M059J (cell line): ENCODE measurements at regions not wholly inside any gene's neighbourhood (a gene's known extent, or its start where the extent isn't known, plus 50 kb on each side); places are given as distances from the start of the nearest gene placed in this dataset.

Experiments
- DNase-seq: peaks from one replicate; pipeline ENCODE4 v3.0.0-alpha.2; 2012; ENCODE audit warnings: low read depth

DNA sequence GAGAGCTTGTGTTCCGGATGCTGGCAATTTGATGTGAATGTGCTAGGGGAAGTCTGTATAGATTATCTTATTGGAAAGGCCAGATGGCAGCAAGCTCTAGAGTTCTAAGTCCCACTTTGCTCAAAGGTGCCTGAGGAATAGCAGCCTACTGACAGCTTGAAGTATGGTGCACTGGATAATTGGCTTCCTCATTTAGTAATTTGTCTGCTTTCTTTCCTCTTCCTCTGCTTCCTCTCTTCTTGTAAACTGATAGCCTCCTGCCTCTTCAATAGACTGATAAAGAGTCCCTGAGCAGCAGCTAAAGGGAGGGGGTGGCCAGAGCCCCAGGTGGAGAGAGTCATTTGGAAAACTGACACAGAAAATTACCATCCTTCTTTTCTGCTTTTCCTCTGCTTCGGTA, 177.3 kb downstream of the FGF1 start:
- DNase-seq = no peak

DNA sequence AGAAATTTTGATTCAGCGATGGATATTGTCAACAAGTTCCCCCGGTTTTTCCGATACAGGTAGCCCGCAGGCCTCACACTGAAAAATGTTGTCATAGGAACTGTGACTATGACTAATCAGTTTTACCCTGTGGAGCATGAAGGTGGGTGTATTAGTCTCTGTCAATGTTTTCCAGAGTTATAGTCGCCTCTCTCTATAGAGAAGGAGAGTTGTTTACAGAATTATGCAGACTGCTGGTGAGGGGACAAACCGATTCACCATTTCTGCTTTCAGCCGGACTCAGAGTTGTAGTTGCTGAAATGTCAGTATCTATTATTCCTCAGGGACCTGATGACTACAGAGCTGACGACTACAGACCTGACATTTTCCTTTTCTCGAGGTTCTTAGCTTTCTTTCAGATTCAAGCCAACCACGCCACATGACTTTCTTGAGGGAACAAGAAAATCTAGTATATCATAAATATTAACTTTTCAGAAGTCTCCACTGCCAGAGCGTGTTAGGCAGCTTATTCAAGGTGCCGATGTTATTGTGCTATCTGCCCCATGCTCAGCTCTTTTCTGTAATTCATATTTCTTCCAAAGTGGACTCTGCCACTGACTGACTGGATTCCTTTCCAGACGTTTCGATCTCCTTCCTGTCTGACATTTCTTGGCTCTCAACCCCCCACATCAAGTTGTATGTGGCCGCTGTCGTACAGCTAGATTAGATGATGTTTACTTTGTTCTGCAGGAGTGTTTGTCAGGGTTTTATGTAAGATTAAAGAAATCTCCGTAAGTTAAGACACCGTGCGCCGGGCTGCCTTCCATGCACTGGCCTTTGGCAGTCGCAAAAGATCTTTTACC, 178.1 kb downstream of the FGF1 start:
- no peak for DNase-seq

DNA sequence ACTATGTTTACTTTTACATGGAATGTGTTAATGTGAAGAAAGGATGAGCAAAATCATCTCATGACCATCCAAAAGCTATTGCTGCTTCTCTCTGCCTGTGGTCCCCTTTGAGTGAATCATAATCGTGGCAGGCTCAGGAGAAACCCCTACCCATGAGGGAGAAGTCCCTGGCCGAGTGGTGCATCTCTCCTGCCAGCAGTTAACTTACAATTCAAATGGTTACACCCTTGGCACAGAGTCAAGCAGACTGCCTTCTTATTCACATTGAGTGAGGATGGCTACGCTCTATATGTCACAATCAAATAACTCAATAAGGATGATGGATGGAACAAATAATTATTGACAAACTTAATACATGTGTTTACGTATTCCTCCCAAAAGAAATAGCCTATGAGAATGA, 179.1 kb downstream of the FGF1 start:
- no peak for DNase-seq

DNA sequence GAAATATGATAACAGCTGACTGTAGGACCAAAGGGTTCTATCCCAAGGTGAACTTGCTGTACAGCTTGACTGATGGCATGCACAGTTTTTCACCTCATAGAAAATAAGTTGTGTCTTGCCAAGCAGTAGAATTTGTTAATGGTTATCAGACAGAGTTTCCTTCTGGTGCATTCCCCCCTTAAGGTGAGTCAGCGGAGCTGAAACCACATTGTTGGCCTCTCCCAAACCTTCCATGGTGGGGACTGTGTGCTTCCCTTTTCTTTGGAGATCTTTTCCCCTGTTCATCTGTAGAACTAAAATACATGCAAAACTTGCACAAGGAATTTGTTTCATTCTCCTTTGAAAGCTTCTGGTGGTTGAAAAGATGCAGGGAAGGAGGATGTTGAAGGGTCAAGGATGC, 179.8 kb downstream of the FGF1 start:
- peak; percentile 66 for DNase-seq

DNA sequence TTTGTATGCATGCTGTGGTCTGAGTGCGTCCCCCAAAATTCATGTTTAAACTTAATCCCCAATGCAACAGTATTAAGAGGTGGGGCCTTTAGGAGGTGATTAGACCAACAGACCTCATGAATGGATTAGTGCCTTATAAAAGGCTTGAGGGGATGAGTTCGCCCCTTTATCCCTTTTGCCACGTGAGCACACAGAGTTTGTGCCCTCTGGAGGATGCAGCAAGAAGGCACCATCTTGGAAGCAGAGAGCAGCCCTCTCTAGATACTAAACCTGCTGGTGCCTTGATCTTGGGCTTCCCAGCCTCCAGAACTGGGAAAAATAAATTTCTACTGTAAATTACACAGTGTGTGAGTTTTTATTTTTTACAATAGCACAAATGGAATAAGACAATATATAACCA, 177.1 kb upstream of the SPRY4 start:
- no peak for DNase-seq

DNA sequence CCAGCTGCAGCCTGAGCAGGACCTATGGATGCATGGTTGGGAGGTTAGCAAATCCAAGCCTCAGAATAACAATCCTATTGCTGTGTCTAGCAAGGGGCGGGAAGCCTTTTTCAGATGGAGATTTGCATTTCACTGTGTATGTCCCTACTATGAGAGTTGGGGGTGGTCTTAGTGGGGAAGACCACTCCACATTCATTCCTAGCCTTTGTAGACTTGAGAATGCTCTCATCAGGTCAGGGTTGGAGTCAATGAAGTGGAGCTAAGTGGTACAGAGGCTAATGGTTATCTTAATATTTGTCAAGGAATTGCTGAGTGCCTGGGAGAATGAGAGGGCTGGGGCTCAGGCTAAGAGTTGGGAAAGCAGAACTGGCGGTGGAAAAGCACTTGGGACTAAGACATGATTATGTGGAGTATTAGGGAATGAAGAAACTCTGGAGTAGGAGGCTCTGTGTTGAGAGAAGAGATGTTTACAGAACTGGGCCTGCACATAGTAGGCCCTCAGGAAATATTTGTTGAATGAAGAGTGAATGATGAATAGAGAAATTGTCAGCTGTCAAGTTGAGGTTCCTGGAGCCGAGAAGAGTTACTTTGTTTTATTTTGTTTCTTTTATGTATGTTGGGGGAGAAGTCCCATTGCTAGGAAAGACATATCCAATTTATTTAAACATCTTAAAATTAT, 175.5 kb upstream of the SPRY4 start:
- no peak for DNase-seq

DNA sequence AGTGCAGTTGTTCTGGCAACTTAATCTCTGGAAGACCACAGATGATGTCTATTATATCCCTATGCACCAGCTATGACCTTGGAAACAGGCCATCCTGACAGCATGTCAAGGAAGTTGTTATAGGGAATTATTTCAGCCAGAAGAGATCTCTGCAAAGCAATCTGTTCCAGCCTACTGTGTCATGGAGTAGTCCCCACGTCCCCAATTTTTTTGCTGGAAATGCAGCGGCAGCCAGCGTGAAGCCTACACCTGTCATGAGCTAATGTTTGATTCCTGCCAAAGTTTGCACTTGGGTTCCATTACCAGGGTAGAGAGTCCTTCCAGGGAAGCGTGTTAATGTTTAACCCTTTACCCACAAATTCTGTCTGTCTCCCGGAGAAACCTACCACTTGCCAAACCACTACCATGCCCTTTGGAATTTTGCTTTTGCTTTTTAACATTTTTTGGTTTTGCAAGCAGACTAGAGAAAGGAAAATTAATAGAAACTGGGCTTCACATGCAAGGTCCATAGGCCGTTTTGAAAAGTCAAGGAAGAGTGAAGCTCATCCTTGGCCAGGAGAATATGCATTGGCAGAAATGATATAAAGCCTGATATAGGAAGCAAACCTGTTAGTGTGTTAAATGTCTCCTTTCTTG, 174.9 kb upstream of the SPRY4 start:
- no peak for DNase-seq

DNA sequence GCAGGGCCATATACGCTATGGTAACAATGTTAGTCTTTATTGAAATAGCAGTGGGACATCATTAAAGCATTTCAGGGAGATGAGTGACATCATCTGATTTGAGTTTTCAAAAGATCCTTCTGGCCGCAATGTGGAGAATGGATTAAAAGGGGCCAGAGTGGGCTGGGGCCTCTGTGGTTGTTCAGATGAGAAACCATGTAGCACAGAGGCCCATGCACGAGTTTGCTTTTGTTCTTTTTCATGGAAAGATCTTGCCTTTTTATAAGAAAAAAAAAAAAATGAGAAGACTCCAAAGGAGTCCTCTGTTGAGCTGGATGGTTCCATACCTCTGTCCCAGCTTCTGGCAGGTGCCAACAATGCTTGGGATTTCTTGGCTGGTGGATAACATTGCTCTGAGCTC, 173.5 kb upstream of the SPRY4 start:
- no peak for DNase-seq

DNA sequence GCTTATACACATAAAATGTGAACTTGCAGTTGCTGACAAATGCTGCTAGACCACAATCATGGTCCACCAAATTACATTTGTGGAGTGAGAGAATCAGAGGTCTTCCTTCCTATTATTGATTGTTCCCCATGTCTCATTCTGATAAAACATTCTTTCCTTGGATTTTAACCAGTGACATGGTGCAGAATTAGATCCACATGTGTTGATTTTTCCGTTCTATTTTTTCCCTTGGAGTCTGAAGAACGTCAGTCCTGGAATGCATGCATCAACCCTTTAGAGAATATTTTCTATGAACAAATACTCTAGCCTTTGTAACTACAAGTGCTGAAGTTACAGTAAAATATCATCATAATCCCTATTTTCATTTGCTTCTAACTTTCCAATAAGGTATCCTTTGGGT, 170.7 kb upstream of the SPRY4 start:
- no peak for DNase-seq

DNA sequence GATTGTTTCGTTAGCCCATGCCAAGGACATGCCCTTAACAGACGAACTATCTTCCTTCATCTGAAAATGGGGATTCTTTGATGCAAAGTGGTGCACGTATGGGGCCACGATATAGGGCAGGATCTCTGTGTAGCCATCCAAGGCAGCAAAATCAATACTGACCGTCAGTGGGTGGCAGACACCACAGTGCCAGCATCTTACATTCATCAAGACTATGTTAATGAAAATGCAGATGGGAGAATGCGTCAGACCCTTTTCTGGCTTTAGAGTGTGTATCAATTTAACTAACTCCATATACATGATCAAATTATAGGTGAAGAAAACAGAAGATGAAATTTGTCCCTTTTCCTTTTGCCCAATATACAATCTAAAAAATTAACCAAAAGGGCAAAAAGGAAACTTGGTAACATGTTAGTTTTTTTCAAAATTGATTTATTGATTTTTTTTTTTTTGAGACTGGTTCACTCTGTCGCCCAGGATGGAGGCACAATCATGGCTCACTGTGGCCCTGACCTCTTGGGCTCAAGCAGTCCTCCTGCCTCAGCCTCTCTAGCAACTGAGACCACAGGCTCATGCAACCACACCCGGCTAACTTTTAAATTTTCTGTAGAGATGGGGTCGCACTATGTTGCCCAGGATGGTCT, 169.2 kb upstream of the SPRY4 start:
- no peak for DNase-seq

DNA sequence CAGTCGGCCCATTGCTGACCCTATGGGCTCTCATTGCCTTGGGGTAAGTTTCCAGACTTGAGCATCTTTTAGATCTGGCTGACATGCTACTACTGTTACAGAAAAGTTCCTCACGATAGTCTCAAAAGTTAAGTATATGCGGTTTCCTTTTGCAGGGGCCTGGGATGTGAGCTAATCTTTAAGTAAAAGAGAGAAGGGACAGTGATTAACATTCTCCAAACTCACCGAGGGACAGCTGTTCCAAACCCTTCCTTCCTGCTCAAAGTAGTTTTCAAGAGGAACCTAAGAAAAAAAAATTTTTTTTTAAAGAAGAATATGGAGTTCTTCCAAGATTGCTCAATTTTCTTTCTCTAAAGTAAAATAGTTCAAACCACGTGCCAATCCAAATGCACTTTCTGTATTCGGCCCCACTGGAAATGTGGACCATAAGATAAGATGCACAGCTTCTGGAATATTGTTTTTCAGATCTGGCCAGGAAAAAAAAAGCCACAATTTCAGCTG, 168.0 kb upstream of the SPRY4 start:
- no peak for DNase-seq

DNA sequence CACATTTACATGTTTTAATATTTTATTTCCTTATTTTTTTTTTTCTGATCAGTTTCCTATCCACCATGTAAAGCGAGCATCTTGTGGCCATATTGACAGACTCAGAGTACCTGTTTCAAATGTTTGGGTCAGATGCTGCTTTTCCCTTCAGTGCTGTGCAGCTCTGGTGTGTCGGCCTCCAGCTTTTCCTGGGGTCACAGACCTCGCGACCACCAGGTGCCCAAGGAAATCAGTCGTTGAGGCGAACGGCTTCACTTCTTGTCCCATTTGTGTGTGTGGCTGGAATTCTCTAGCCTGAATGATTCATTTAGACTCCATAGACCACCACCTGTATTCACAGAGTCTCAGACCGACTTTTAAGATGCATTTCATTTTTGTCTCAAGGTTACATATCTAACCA, 166.9 kb upstream of the SPRY4 start:
- no peak for DNase-seq

DNA sequence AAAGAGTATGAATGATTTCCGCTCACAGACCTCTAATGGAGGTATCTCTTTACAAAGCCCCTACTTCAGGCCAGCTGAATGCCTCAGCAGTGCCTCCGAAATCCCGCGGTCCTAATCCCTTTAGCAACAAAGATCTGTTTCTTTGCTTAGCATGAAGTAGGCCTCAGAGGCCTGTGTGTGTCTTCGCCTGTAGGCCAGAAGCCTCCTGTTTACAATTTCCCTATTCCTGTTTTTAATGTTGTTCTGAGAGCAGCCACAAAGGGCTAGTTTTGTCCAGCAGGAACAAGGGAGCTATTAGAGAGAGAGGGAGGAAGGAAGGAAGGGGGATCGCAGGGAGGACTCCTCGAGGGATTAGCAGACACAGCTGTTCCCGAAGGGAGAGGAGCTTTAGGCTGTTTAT, 166.4 kb upstream of the SPRY4 start:
- DNase-seq = no peak

DNA sequence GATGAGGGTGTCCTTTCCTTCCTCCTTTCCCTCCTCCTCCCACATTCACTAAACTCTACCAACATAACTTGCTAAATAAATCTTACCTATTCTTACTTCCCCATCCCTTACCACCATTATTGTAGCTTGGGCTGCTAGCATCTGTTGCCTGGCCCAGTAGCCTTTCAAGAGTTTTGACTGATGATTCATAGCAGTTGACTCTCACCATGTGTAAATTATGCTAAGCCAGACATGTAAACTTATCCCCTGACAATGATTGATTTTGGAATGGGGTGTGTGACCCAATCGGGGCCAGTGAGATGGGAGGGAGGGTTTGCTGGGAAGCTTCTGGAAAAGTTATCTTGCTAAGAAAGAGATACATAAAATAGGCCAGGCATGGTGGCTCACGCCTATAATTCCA, 161.8 kb upstream of the SPRY4 start:
- peak; percentile 68 for DNase-seq

DNA sequence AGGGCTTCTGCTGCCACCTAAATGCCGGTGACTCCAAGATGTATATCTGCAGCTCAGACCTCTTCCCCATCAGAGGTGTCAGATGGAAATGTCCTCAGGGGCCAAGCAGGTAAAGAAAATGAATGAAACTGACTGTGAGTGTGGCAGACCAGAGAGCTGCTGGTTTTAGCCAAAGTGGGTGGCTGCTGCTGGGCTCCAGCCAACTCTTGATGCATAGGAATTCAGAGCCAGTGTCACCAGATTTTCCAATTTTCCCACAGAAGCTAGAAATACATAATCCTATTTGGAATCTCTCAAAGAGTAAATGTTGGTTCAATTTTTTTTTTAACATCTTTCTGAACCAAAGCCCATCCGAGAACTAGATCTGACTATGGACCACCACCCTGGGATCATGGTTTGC, 161.2 kb upstream of the SPRY4 start:
- no peak for DNase-seq

DNA sequence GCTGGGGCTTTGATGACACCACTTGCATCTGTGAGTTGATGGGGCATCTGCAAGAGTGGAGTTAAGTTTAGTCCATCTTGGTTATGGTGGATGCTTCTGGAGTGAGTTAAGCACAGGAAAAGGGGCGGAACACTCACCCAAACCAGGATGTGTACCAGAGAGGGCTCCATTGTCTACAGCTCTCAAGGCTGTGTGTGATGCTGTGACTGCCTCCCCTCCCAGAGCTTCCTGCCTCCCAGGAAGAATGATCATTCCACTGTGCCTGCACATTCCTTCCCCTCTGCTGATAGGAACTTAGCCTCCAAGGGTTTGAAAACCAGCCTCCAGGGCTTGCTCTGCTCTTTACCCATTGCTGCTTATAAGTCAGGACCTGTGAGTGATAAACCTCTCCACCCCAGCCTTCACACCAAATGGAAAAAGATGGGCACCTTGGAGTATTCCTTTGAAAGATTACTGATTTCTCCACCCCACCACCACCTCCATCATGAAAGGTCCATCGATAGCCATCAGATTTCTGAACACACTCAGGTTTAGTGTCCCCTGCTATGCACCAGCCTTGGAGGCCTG, 160.1 kb upstream of the SPRY4 start:
- DNase-seq = peak; percentile 25

DNA sequence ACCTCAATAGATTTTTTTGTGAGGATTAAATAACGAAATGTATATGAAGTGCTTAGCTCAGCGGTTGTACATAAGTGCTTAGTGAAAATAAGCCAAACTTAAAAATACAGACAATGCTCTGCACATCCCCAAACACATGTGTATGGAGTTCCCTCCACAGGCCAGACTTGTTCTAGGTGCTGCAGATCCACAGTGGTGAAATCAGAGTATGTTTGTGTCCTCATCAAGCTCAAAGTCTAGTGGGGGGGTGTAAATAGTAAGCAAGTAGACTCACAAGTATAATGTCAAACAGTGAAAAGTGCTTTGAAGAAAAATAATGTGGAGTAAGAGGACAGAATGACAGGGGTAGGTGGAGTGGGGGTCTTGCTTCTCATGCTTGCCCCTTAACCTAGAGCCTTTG, 157.4 kb upstream of the SPRY4 start:
- DNase-seq = no peak

DNA sequence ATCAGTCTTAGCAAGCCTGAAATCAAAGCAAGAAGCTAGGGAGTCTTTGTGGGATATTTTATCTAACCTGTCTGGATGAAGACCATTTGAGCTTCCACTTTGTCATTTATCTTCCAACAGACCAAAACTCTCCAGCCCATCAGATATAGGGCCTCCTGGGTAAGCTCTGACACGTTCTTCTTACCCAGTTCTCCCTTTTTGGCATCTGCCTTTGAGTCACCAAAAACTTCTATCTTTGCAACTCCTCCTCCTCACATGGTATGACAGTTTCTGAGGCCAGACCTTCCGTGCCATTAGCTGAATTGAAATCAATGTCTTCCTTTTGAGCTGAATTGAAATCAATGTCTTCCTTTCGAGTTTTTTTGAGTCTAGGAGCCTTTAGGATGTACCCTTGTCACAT, 156.6 kb upstream of the SPRY4 start:
- DNase-seq = no peak

DNA sequence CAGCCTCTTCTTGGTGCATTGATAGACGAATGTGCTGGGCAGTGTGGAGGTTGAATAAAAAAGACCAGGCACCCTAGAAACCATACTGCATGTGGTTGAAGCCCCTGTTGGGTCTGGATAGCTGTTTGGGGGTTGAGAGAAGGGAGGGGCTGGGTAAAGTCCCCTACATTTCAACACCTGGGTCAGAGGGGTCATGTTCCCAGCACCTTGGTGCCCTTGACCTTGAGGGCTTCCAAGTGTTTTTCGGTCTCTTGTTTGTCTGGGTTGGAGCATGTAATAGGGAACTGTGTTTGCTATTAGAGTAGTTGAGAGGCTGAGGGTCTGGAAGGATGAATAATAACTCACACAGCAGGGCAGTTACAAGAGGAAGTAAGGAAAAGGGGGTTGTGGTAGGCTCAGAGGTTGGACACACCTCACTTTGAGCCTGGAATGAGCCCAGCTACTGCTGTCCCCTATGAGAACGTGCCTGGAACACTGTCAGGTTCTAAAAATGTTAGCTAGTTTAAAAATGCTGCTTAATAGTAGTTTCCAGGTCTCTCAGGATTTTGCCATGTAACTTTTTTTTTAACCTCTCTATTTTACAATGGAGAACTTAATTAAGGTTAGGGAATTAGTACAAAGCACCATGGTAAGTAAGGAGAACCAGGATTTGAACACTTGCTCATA, 155.2 kb upstream of the SPRY4 start:
- DNase-seq = no peak

DNA sequence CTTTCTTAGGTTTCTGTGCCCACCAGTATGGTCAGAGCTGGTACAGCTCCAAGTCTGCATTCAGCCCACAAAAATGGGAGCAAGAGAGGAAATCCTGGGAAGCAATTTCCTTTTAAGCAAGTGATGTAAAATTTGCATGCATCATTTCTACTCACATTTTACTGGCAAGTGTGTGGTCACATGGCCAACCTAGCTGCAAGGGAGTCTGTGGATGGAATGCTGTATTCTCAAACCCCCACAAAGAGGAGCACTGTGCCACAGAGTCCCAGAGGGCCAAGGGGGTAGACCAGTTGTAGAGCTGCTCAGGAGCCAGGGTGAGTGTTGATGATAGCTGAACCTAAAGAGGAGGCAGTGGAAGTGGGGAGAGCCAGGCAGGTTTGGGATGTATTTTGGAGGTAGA, 154.3 kb upstream of the SPRY4 start:
- no peak for DNase-seq

DNA sequence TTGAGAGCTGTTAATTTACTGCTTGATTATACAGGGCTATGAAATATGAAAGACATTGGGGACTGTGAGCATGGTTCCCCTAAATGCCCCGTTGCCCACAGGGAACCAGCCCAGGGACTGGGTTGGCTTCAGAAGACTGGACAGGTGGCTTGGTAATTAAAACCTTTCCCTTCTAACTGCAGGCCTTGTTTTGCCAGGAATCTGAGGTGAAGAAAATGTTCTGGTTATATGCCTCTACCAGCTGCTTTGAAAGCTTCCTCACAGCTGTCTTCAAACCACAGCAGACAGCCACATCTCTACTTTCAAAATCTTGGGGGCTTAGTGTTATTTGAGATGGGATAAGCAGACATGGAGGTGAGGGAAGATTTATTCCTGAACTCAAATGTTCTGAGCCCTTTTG, 153.3 kb upstream of the SPRY4 start:
- DNase-seq = no peak

DNA sequence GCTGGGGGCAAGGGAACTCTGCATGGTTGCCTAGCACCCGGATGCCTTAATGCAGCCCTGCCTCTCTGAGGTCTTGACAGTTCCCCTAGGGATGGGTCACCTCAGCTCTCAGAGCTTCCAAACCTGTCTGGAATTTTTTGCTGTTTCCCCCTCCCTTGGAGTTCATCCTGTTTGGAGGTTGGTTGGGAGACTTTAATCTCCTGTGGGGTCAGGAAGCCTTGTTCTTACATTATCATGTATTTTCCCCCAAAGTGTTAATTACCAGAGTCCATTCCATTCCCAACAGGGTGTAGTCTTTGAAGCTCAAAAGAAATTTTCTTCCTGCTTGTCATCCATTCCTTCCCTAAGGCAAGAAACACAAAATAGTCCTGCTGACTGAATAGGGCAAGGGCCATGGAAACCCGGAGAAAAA, 150.3 kb upstream of the SPRY4 start:
- peak; percentile 24 for DNase-seq
